Right lobe of liver (tissue), 6 donors: ENCODE measurements at regions not wholly inside any gene's neighbourhood (a gene's known extent, or its start where the extent isn't known, plus 50 kb on each side); places are given as distances from the start of the nearest gene placed in this dataset.

ENCODE experiments used
- ATAC-seq, 4 donors: fragments of 200-7000 bp; cut with Tn5 transposase; one replicate each; pipeline ENCODE4 v1.9.1; 2020; ENCODE audit warnings: mild to moderate bottlenecking in 4 of 4, moderate library complexity in 4 of 4
- DNase-seq, 3 donors: peaks; one replicate each; pipeline ENCODE4 v3.0.0-alpha.2; 2020
- H3K27ac ChIP-seq, 3 donors: fragments of 200-600 bp; one replicate each; pipeline ENCODE4 v1.8.0; 2022
- H3K27me3 ChIP-seq, 2 donors: fragments of 200-600 bp; one replicate each; pipeline ENCODE4 v1.8.0; 2022
- H3K36me3 ChIP-seq, 4 donors: fragments of 200-600 bp; sonication (generic) in 1 of 4; one replicate each; pipeline versions ENCODE4 v1.5.1 to v1.8.0; 2017 to 2022; ENCODE audit warnings: control low read depth in 1 of 4
- H3K4me1 ChIP-seq, 4 donors: fragments of 200-600 bp; sonication (generic) in 1 of 4; one replicate each; pipeline versions ENCODE4 v1.5.1 to v1.8.0; 2017 to 2022; ENCODE audit warnings: control low read depth in 1 of 4
- H3K4me3 ChIP-seq, 3 donors: fragments of 200-600 bp; one replicate each; pipeline ENCODE4 v1.8.0; 2022
- H3K9me3 ChIP-seq, 4 donors: fragments of 200-600 bp; sonication (generic) in 1 of 4; one replicate each; pipeline versions ENCODE4 v1.5.1 to v1.8.0; 2017 to 2022; ENCODE audit warnings: control low read depth in 1 of 4
- CTCF ChIP-seq, 4 donors: fragments of 200-600 bp in 3 of 4; fragments of 450-650 bp in 1 of 4; IDR thresholded peaks; one replicate each; pipeline versions ENCODE4 v1.5.1 to v1.8.0; 2016 to 2022; ENCODE audit warnings: antibody characterized with exemption in 4 of 4, mild to moderate bottlenecking in 2 of 4
- POLR2A ChIP-seq: fragments of 450-650 bp; IDR thresholded peaks from one replicate; pipeline ENCODE4 v1.6.1; 2017; ENCODE audit warnings: antibody characterized with exemption, mild to moderate bottlenecking
- WGBS: methylation state at CpG from one replicate; pipeline ENCODE4 v1.1.6; 2018; ENCODE audit warnings: low coverage, low lambda C conversion rate; ENCODE audit not compliant: insufficient coverage; ENCODE audit errors: missing lambda C conversion rate; 5-methylcytosine and 5-hydroxymethylcytosine counted together
- intact Hi-C, 2 donors: fragments of 100-400 bp; cut with DNase I; formaldehyde crosslinking; loops; one replicate each; pipeline versions ENCODE4 v1.11.2 to v1.14.1; 2022
- donor health status: DM: no; HTN: yes; CAD: no.
- donor health status: DM: no; HTN: no; CAD: no.
- donor health status: DM: no; HTN: no; CAD: no.
- donor health status: DM: no; HTN: yes; CAD: no.
- donor health status: DM: no; HTN: yes; CAD: no.

GRCh38 chr4:179195887-179196286 lies 1753.7 kb upstream of the AGA start:
- H3K4me3 ChIP-seq: no peak overlapping the region
- no peaks in the 10 kb centered on the region for H3K27me3 ChIP-seq
- WGBS: 40% methylated on average over 2 of the region's 2 CpGs
- no peaks in the 10 kb centered on the region for H3K9me3 ChIP-seq
- H3K4me1 ChIP-seq: no peaks in the 10 kb centered on the region
- no peaks in the 10 kb centered on the region for H3K36me3 ChIP-seq
- no peak for ATAC-seq
- TF ChIP-seq CTCF (IDR thresholded peaks at IDR 0.05) (no peak), POLR2A (no peak)
- no peak overlapping the region for H3K27ac ChIP-seq
- DNase-seq: no peak
- intact Hi-C loops: no loop called here

- Histone ChIP-seq H3K27me3 (no peaks in the 10 kb centered on the region), H3K36me3 (no peaks in the 10 kb centered on the region), H3K4me3 (no peak overlapping the region), H3K4me1 (no peaks in the 10 kb centered on the region), H3K9me3 (no peaks in the 10 kb centered on the region), H3K27ac (no peak overlapping the region)
- ATAC-seq (no peak), DNase-seq (no peak)
- 29% methylated on average over 4 of the region's 4 CpGs for WGBS
- intact Hi-C loops: no loop called here
- no peak for TF ChIP-seq POLR2A
These were observed 1754.3 kb upstream of the AGA start for GRCh38 chr4:179196511-179196910.

GRCh38 chr4:179200681-179201080 lies 1758.4 kb upstream of the AGA start:
- intact Hi-C loops: no loop called here
- WGBS: 46% methylated on average over 7 of the region's 7 CpGs

GRCh38 chr4:179225594-179225993 lies 1783.4 kb upstream of the AGA start:
- no peaks in the 10 kb centered on the region for H3K9me3 ChIP-seq
- H3K4me3 ChIP-seq: no peak overlapping the region
- H3K27ac ChIP-seq: no peak overlapping the region
- WGBS: 50% methylated on average over 4 of the region's 5 CpGs
- intact Hi-C loops: no loop called here
- no peaks in the 10 kb centered on the region for H3K27me3 ChIP-seq
- DNase-seq: no peak
- TF ChIP-seq POLR2A: no peak
- H3K36me3 ChIP-seq: no peaks in the 10 kb centered on the region
- no peak for ATAC-seq
- H3K4me1 ChIP-seq: no peaks in the 10 kb centered on the region

More at GRCh38 chr4:179200681-179201080, 1758.4 kb upstream of the AGA start:
- no peak overlapping the region for H3K4me3 ChIP-seq
- TF ChIP-seq POLR2A (no peak), CTCF (IDR thresholded peaks at IDR 0.05) (no peak)
- no peaks in the 10 kb centered on the region for H3K4me1 ChIP-seq
- no peaks in the 10 kb centered on the region for H3K27me3 ChIP-seq
- ATAC-seq: no peak
- DNase-seq: no peak
- H3K9me3 ChIP-seq: no peaks in the 10 kb centered on the region
- H3K36me3 ChIP-seq: no peaks in the 10 kb centered on the region
- H3K27ac ChIP-seq: no peak overlapping the region

GRCh38 chr4:179248821-179249220 lies 1806.6 kb upstream of the AGA start:
- Histone ChIP-seq H3K9me3 (no peaks in the 10 kb centered on the region), H3K4me3 (no peak overlapping the region), H3K27ac (no peak overlapping the region), H3K4me1 (no peaks in the 10 kb centered on the region), H3K36me3 (no peaks in the 10 kb centered on the region), H3K27me3 (no peaks in the 10 kb centered on the region)
- intact Hi-C loops: no loop called here
- WGBS: 21% methylated on average over 1 of the region's 1 CpG
- no peak for ATAC-seq
- no peak for DNase-seq
- TF ChIP-seq CTCF (IDR thresholded peaks at IDR 0.05) (no peak), POLR2A (no peak)

- Histone ChIP-seq H3K27me3 (no peaks in the 10 kb centered on the region), H3K36me3 (no peaks in the 10 kb centered on the region), H3K4me1 (no peaks in the 10 kb centered on the region), H3K27ac (no peak overlapping the region), H3K9me3 (peaks cover 0 to 3% (median 0%) of the 10 kb centered on the region in 4 donors), H3K4me3 (no peak overlapping the region)
- DNase-seq (no peak), ATAC-seq (no peak)
- whole genome bisulfite sequencing: 45% methylated on average over 2 of the region's 2 CpGs
- intact Hi-C loops: no loop called here
- no peak for TF ChIP-seq CTCF (IDR thresholded peaks at IDR 0.05)
- no peak for TF ChIP-seq POLR2A
These were observed 1826.6 kb upstream of the AGA start for GRCh38 chr4:179268791-179269190.
